ENCODE measurements at regions not wholly inside any gene's neighbourhood (a gene's known extent, or its start where the extent isn't known, plus 50 kb on each side); places are given as distances from the start of the nearest gene placed in this dataset.

DNA sequence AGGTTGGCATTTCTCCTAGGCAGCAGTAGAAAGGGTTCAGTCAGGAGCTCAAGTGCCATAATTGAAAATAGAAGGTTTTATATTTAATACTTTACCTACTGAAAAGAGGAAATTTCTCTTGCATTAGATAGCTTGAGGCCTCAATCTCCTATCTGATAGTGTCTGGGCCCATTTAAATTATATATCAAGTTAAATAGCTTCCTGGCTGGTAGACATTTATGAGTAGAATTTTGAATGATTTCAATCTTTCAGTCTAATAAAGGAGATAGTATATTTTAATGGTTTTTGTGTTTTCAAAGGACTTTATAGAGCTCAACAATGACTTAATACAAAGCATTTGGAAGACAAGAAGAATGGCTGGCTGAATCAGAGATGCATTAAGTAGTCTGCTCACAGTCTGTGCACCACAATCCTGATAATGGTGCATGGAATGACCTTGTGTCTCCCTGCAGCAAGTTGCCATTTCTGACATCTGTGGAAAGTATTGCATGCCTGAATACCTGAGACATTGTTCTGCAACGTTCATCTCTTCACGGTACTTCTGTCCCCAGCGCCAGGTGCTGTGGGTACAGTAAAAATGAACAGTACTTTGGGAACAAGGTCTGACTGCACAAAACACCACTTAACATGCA lies 974.1 kb downstream of the TMTC2 start:
- TF ChIP-seq, protein P1, sequence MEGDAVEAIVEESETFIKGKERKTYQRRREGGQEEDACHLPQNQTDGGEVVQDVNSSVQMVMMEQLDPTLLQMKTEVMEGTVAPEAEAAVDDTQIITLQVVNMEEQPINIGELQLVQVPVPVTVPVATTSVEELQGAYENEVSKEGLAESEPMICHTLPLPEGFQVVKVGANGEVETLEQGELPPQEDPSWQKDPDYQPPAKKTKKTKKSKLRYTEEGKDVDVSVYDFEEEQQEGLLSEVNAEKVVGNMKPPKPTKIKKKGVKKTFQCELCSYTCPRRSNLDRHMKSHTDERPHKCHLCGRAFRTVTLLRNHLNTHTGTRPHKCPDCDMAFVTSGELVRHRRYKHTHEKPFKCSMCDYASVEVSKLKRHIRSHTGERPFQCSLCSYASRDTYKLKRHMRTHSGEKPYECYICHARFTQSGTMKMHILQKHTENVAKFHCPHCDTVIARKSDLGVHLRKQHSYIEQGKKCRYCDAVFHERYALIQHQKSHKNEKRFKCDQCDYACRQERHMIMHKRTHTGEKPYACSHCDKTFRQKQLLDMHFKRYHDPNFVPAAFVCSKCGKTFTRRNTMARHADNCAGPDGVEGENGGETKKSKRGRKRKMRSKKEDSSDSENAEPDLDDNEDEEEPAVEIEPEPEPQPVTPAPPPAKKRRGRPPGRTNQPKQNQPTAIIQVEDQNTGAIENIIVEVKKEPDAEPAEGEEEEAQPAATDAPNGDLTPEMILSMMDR (IDR thresholded peaks at IDR 0.05) = no peak
- no peak for TF ChIP-seq POLR2A (IDR thresholded peaks at IDR 0.05)
